Thyroid gland (tissue), 4 donors: ENCODE measurements at regions not wholly inside any gene's neighbourhood (a gene's known extent, or its start where the extent isn't known, plus 50 kb on each side); places are given as distances from the start of the nearest gene placed in this dataset.

Source experiments
- CTCF ChIP-seq, 6 experiments: fragments of 200-600 bp in 3 of 6; fragments of 450-650 bp in 3 of 6; sonication (generic) in 3 of 6; IDR thresholded peaks; one replicate each; pipeline ENCODE4 v1.5.1; 2016 to 2019; ENCODE audit warnings: antibody characterized with exemption in 6 of 6, mild to moderate bottlenecking in 2 of 6, inconsistent platforms in 1 of 6, moderate library complexity in 1 of 6
- POLR2A ChIP-seq, 2 donors: fragments of 450-650 bp; IDR thresholded peaks; one replicate each; pipeline ENCODE4 v1.6.1; 2017; ENCODE audit warnings: antibody characterized with exemption in 2 of 2, mild to moderate bottlenecking in 2 of 2, moderate library complexity in 1 of 2

- TF ChIP-seq POLR2A (IDR thresholded peaks at IDR 0.05) (no peak), CTCF (IDR thresholded peaks at IDR 0.05) (no peak)
These were observed 189.8 kb downstream of the CSNK2A3 start for GRCh38 chr11:11163236-11163635.
